GM06990 (cell line): ENCODE measurements at regions not wholly inside any gene's neighbourhood (a gene's known extent, or its start where the extent isn't known, plus 50 kb on each side); places are given as distances from the start of the nearest gene placed in this dataset.

Experiments used
- DNase-seq: peaks from one replicate; pipeline ENCODE4 v3.0.0-alpha.2; 2011; ENCODE audit not compliant: insufficient read length; ENCODE audit errors: extremely low read depth
- H3K27me3 ChIP-seq: replicated peaks from 2 replicates; pipeline ENCODE4 v1.6.0; 2011; ENCODE audit warnings: low read length; ENCODE audit not compliant: control insufficient read depth, insufficient read depth
- H3K36me3 ChIP-seq: 2 replicates; pipeline ENCODE4 v1.5.1; 2011; ENCODE audit warnings: low read length; ENCODE audit not compliant: control insufficient read depth, insufficient read depth
- H3K4me3 ChIP-seq: replicated peaks from 2 replicates; pipeline ENCODE4 v1.5.1; 2011; ENCODE audit warnings: low read depth, mild to moderate bottlenecking, control low read depth, low read length
- CTCF ChIP-seq: IDR thresholded peaks from 2 replicates; pipeline ENCODE4 v1.5.1; 2011; ENCODE audit warnings: low read length, control low read depth, mild to moderate bottlenecking, inconsistent platforms; ENCODE audit not compliant: insufficient read depth, poor library complexity, severe bottlenecking

GRCh38 chr11:45384711-45385241 lies 98.6 kb upstream of the SYT13 start:
- Histone ChIP-seq H3K36me3 (no peaks in the 10 kb centered on the region), H3K4me3 (no peak overlapping the region), H3K27me3 (no peaks in the 10 kb centered on the region; the same call in none of the 2 replicates)
- no peak for DNase-seq
- no peak for TF ChIP-seq CTCF

GRCh38 chr11:45384016-45384415 lies 97.9 kb upstream of the SYT13 start:
- H3K4me3 ChIP-seq, result no peak overlapping the region
- no peaks in the 10 kb centered on the region; the same call in 1 of the 2 replicates for H3K27me3 ChIP-seq
- no peak for TF ChIP-seq CTCF
- DNase-seq, result no peak
- no peaks in the 10 kb centered on the region for H3K36me3 ChIP-seq

GRCh38 chr11:45383224-45383623 lies 97.1 kb upstream of the SYT13 start:
- no peaks in the 10 kb centered on the region; the same call in 1 of the 2 replicates for H3K27me3 ChIP-seq
- DNase-seq, result no peak
- H3K36me3 ChIP-seq, result no peaks in the 10 kb centered on the region
- TF ChIP-seq CTCF, result no peak
- H3K4me3 ChIP-seq, result no peak overlapping the region

GRCh38 chr11:45382133-45382878 lies 96.2 kb upstream of the SYT13 start:
- H3K4me3 ChIP-seq, result no peak overlapping the region
- DNase-seq, result no peak
- no peak for TF ChIP-seq CTCF
- no peaks in the 10 kb centered on the region for H3K36me3 ChIP-seq
- no peaks in the 10 kb centered on the region; the same call in 1 of the 2 replicates for H3K27me3 ChIP-seq

- no peak for TF ChIP-seq CTCF
- Histone ChIP-seq H3K4me3 (no peak overlapping the region), H3K36me3 (no peaks in the 10 kb centered on the region), H3K27me3 (no peaks in the 10 kb centered on the region)
- DNase-seq, result peak; percentile 43
These were observed 93.2 kb upstream of the SYT13 start for GRCh38 chr11:45379162-45379863.
